Cardiac muscle cell (in vitro differentiated cells and primary cell): ENCODE measurements at regions not wholly inside any gene's neighbourhood (a gene's known extent, or its start where the extent isn't known, plus 50 kb on each side); places are given as distances from the start of the nearest gene placed in this dataset.

Experiments used
- DNase-seq, 2 donors: peaks; one replicate each; pipeline versions ENCODE4 v3.0.0 to v3.0.0-alpha.2; 2010 to 2017; ENCODE audit warnings: low read depth in 1 of 2, low spot score in 1 of 2
- H3K27ac ChIP-seq: fragments of 200-600 bp; sonication (generic); 2 replicates; pipeline ENCODE4 v1.5.1; 2016
- H3K27me3 ChIP-seq: fragments of 200-600 bp; sonication (generic); 2 replicates; pipeline ENCODE4 v1.6.0; 2016; ENCODE audit warnings: control low read depth
- H3K36me3 ChIP-seq: fragments of 200-600 bp; sonication (generic); 2 replicates; pipeline ENCODE4 v1.5.1; 2016; ENCODE audit warnings: control low read depth
- H3K4me1 ChIP-seq: fragments of 200-600 bp; sonication (generic); 2 replicates; pipeline ENCODE4 v1.8.1; 2017; ENCODE audit warnings: low read depth, mild to moderate bottlenecking, mixed run types
- H3K4me3 ChIP-seq: fragments of 200-600 bp; sonication (generic); 2 replicates; pipeline ENCODE4 v1.5.1; 2016; ENCODE audit warnings: mild to moderate bottlenecking
- H3K9me3 ChIP-seq: fragments of 200-600 bp; sonication (generic); 2 replicates; pipeline ENCODE4 v1.5.1; 2017; ENCODE audit warnings: low read depth, mild to moderate bottlenecking, control low read depth
- CTCF ChIP-seq: IDR thresholded peaks from 2 replicates; pipeline ENCODE4 v1.5.1; 2012; ENCODE audit warnings: low read depth, mild to moderate bottlenecking, low read length

- Histone ChIP-seq H3K4me1 (peaks cover 5% of the 10 kb centered on the region), H3K9me3 (no peaks in the 10 kb centered on the region), H3K27me3 (no peaks in the 10 kb centered on the region), H3K36me3 (no peaks in the 10 kb centered on the region), H3K27ac (no peak overlapping the region), H3K4me3 (no peak overlapping the region)
- no peak for TF ChIP-seq CTCF
- no peak for DNase-seq
These were observed 301.5 kb upstream of the CDH5 start for GRCh38 chr16:66064801-66065530.

DNA sequence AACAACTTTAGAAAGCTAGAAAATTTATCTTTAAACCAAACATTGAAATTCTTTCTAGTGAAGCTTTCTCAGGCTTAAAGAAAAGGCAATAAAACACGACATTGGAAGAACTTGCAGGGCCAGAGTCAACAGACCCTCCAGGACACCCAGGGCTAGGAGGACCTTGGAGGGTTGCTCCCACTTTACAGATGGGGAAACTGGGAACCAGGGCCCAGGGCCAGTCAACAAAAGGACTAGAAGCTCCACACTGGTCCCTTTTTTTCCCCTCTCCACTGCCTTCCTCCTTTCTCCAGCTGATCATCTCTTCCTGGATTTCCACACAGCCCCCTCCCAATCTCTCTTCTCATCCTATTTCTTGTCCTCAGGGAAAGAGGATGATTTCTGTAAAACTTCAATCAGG lies 307.7 kb upstream of the CDH5 start:
- Histone ChIP-seq H3K4me1 (no peaks in the 10 kb centered on the region), H3K9me3 (no peaks in the 10 kb centered on the region), H3K36me3 (no peaks in the 10 kb centered on the region), H3K27me3 (no peaks in the 10 kb centered on the region), H3K27ac (no peak overlapping the region), H3K4me3 (no peak overlapping the region)
- no peak for TF ChIP-seq CTCF
- no peak for DNase-seq

DNA sequence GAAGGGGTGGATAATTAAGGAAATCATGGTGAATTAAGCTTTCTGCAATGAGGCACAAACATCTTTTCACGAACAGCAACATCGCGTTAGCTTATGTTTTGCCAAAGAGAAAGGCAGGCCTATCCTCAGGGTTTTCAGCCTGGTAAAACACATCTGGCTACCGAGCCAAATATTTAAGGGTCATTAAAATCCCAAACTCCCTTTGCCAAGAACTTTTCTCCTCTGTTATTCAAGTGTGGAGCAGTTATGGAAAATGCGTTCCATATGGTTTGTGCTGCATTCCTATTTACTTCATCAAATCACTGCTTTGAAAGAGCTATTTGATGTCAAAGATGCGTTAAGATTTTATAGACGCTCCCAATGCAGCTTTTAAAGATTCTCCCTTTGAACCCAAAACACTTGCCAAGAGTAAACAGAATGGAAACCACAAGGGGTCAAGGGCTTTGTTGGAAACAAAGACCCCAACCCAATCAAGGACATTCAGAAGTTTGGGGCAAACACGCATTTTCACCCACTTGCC lies 308.3 kb upstream of the CDH5 start:
- no peaks in the 10 kb centered on the region for H3K27me3 ChIP-seq
- no peaks in the 10 kb centered on the region for H3K9me3 ChIP-seq
- no peaks in the 10 kb centered on the region for H3K36me3 ChIP-seq
- no peak overlapping the region for H3K4me3 ChIP-seq
- DNase-seq: peak in 1 of 2 donors; percentile 36
- H3K4me1 ChIP-seq: no peaks in the 10 kb centered on the region
- TF ChIP-seq CTCF: no peak
- H3K27ac ChIP-seq: no peak overlapping the region

DNA sequence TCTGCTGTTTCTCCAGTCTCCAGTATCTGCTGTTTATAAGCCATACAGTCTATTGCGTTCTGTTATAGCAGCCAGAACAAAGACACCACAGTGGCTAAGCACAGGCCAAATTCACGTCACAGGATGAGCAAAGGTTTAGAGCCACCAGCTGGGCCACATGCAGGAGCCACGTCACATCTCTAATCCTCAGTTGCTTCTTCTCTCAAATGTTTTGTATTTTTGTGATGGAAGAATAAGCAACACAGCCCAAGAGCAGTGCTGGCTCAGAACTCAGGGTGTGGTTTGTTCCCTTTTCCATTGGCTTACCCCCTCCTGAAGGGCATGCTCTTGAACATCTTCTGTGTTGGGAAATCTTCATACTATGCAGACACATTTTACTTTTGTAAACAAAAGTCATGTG lies 309.4 kb upstream of the CDH5 start:
- TF ChIP-seq CTCF: no peak
- H3K27me3 ChIP-seq: no peaks in the 10 kb centered on the region
- DNase-seq: no peak
- no peaks in the 10 kb centered on the region for H3K4me1 ChIP-seq
- H3K4me3 ChIP-seq: no peak overlapping the region
- no peaks in the 10 kb centered on the region for H3K9me3 ChIP-seq
- no peaks in the 10 kb centered on the region for H3K36me3 ChIP-seq
- H3K27ac ChIP-seq: no peak overlapping the region

DNA sequence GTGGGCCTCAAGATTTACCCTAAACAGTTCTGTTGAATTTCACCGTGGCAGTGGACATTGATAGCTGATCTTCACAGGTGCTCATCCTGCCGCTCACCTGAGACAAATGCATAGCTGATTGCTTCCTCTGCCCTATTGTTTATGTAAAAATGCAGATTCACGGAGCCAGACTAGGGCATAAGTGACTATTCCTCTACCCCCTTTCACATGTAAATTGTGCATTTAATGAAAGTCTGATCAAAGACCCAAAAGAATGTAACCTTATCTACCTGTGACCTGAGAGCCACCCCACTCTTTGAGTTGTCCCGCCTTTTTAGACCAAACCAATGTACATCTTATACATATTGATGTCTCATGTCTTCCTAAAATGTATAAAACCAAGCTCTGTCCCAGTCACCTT lies 312.4 kb upstream of the CDH5 start:
- H3K27me3 ChIP-seq: no peaks in the 10 kb centered on the region
- H3K27ac ChIP-seq: no peak overlapping the region
- H3K4me1 ChIP-seq: no peaks in the 10 kb centered on the region
- H3K36me3 ChIP-seq: no peaks in the 10 kb centered on the region
- H3K4me3 ChIP-seq: no peak overlapping the region
- TF ChIP-seq CTCF: no peak
- DNase-seq: no peak
- H3K9me3 ChIP-seq: no peaks in the 10 kb centered on the region
